HepG2 (cell line): ENCODE measurements at regions not wholly inside any gene's neighbourhood (a gene's known extent, or its start where the extent isn't known, plus 50 kb on each side); places are given as distances from the start of the nearest gene placed in this dataset.

Experiments
- ATAC-seq: fragments of 200-7000 bp; cut with Tn5 transposase; 3 replicates; pipeline ENCODE4 v1.9.1; 2020; ENCODE audit warnings: mild to moderate bottlenecking, moderate library complexity
- BruUV-seq: library from RNA; stranded (reverse); fragments of 400-500 nt; replicated peaks from 2 replicates; lab custom pipeline; 2021; lab: Mats Ljungman, UMichigan
- CTCF ChIA-PET: fragments of 300-600 bp; formaldehyde crosslinking; extraction: SDS; loops from one replicate; lab custom pipeline; 2021; ENCODE audit warnings: low total read pairs, inconsistent platforms, low intra/inter-chr PET ratio; lab: Yijun Ruan, JAX
- POLR2A ChIA-PET: fragments of 350-600 bp; sonication (Branson Sonifier 250); formaldehyde crosslinking; loops from one replicate; lab custom pipeline; 2020; ENCODE audit warnings: antibody characterized with exemption, inconsistent platforms; lab: Yijun Ruan, JAX
- DNase-seq: peaks from one replicate; pipeline ENCODE4 v3.0.0-alpha.2; 2015; ENCODE audit warnings: low spot score
- FAIRE-seq: peaks from 3 replicates; lab custom pipeline; 2011; peaks lifted over from hg19 to GRCh38; lab: Jason Lieb, UNC
- H2AFZ ChIP-seq: one replicate; pipeline ENCODE4 v1.6.1; 2011; ENCODE audit warnings: low read length, inconsistent platforms
- H3K27ac ChIP-seq: fragments of 300-600 bp; 3 replicates; pipeline ENCODE4 v1.8.0; 2011; ENCODE audit warnings: mixed run types, mild to moderate bottlenecking, mixed read lengths, low read length, inconsistent platforms; ENCODE audit not compliant: insufficient read depth; ENCODE audit errors: extremely low read length
- H3K27me3 ChIP-seq, 2 experiments: fragments of 200-600 bp in 1 of 2; 2 replicates in 1 of 2; 3 replicates in 1 of 2; pipeline versions ENCODE4 v1.6.0 to v1.8.0; 2011; ENCODE audit warnings: low read length in 2 of 2, mild to moderate bottlenecking in 2 of 2, moderate library complexity in 2 of 2, inconsistent platforms in 1 of 2; ENCODE audit not compliant: insufficient read depth in 2 of 2, control insufficient read depth in 1 of 2
- H3K36me3 ChIP-seq, 2 experiments: fragments of 200-600 bp in 1 of 2; replicated peaks in 1 of 2; 2 replicates in 1 of 2; 3 replicates in 1 of 2; pipeline versions ENCODE4 v1.5.1 to v1.8.0; 2011; ENCODE audit warnings: low read length in 2 of 2, inconsistent platforms in 1 of 2; ENCODE audit not compliant: insufficient read depth in 2 of 2, control insufficient read depth in 1 of 2
- H3K4me1 ChIP-seq: 2 replicates; pipeline ENCODE4 v1.5.1; 2012; ENCODE audit warnings: low read length, inconsistent platforms; ENCODE audit not compliant: insufficient read depth
- H3K4me2 ChIP-seq: 2 replicates; pipeline ENCODE4 v1.6.0; 2011; ENCODE audit warnings: low read depth, low read length, inconsistent platforms
- H3K4me3 ChIP-seq, 3 experiments: fragments of 200-600 bp in 1 of 3; sonication (generic), shearing (Covaris generic) in 1 of 3; replicated peaks in 1 of 3; 2 replicates each; pipeline ENCODE4 v1.5.1; 2011 to 2016; ENCODE audit warnings: low read length in 3 of 3, inconsistent platforms in 2 of 3, low read depth in 2 of 3, mild to moderate bottlenecking in 2 of 3, control low read depth in 1 of 3, mixed read lengths in 1 of 3; ENCODE audit not compliant: insufficient read depth in 1 of 3
- H3K79me2 ChIP-seq: one replicate; pipeline ENCODE4 v1.6.1; 2011; ENCODE audit warnings: low read length, inconsistent platforms; ENCODE audit not compliant: insufficient read depth
- H3K9ac ChIP-seq: 2 replicates; pipeline ENCODE4 v1.6.0; 2011; ENCODE audit warnings: mild to moderate bottlenecking, low read depth, low read length, inconsistent platforms; ENCODE audit not compliant: insufficient read depth
- H3K9me3 ChIP-seq: 2 replicates; pipeline ENCODE4 v1.5.1; 2012; ENCODE audit warnings: mild to moderate bottlenecking, low read length
- H4K20me1 ChIP-seq: 2 replicates; pipeline ENCODE4 v1.6.0; 2011; ENCODE audit warnings: inconsistent platforms, mild to moderate bottlenecking, low read length, moderate library complexity; ENCODE audit not compliant: insufficient read depth
- HOXA3 ChIP-seq: sonication (generic); formaldehyde crosslinking; IDR thresholded peaks from 2 replicates; pipeline ENCODE4 v1.5.0; 2020; ENCODE audit warnings: missing genetic modification reagents
- JUNB ChIP-seq: sonication (generic); formaldehyde crosslinking; IDR thresholded peaks from 2 replicates; pipeline ENCODE4 v1.8.0; 2022; ENCODE audit warnings: missing genetic modification reagents, mild to moderate bottlenecking, borderline replicate concordance
- PAWR ChIP-seq: sonication (generic); formaldehyde crosslinking; IDR thresholded peaks from 2 replicates; pipeline ENCODE4 v1.4.0; 2020; ENCODE audit warnings: missing genetic modification reagents, mild to moderate bottlenecking, borderline replicate concordance
- SNAPC4 ChIP-seq: sonication (generic); formaldehyde crosslinking; IDR thresholded peaks from 2 replicates; pipeline ENCODE4 v1.4.0; 2020; ENCODE audit warnings: mild to moderate bottlenecking, missing genetic modification reagents
- U2AF2 ChIP-seq: fragments of 200-400 bp; formaldehyde crosslinking; IDR thresholded peaks from 2 replicates; pipeline ENCODE4 v1.6.1; 2017; ENCODE audit warnings: low read depth, mild to moderate bottlenecking, low read length
- ZBTB1 ChIP-seq: sonication (generic); formaldehyde crosslinking; IDR thresholded peaks from 2 replicates; pipeline ENCODE4 v1.4.0; 2020; ENCODE audit warnings: missing genetic modification reagents, borderline replicate concordance
- ZFP62 ChIP-seq: sonication (generic); formaldehyde crosslinking; IDR thresholded peaks from 2 replicates; pipeline ENCODE4 v1.4.0; 2020; ENCODE audit warnings: missing genetic modification reagents
- ZMAT3 ChIP-seq: sonication (generic); formaldehyde crosslinking; conservative IDR thresholded peaks from 2 replicates; pipeline ENCODE4 v1.7.0; 2021; ENCODE audit warnings: missing genetic modification reagents
- ZNF205 ChIP-seq: IDR thresholded peaks from 2 replicates; pipeline ENCODE4 v1.6.1; 2018; ENCODE audit warnings: missing biosample characterization, missing genetic modification reagents
- ZNF33A ChIP-seq: sonication (generic); formaldehyde crosslinking; IDR thresholded peaks from 2 replicates; pipeline ENCODE4 v1.5.1; 2020; ENCODE audit warnings: missing genetic modification reagents, mild to moderate bottlenecking, moderate library complexity, borderline replicate concordance
- ZNF619 ChIP-seq: sonication (generic); formaldehyde crosslinking; IDR thresholded peaks from 2 replicates; pipeline ENCODE4 v1.4.0; 2020; ENCODE audit warnings: mild to moderate bottlenecking, missing genetic modification reagents
- ZNF773 ChIP-seq: sonication (generic); formaldehyde crosslinking; IDR thresholded peaks from 2 replicates; pipeline ENCODE4 v1.4.0; 2020; ENCODE audit warnings: missing genetic modification reagents, borderline replicate concordance
- WGBS: methylation state at CpG from one replicate; pipeline ENCODE4 v1.1.6; 2017; ENCODE audit warnings: low lambda C conversion rate; 5-methylcytosine and 5-hydroxymethylcytosine counted together
- in situ Hi-C: cut with HindIII; loops from 2 replicates; pipeline ENCODE4 v1.10.0; 2017; ENCODE audit warnings: low pct_unique_long_range_greater_than_20kb; ENCODE audit not compliant: extremely low pct_ligation_motif_present
- intact Hi-C: fragments of 100-400 bp; cut with micrococcal nuclease; formaldehyde crosslinking; loops from one replicate; pipeline ENCODE4 v1.10.0; 2022; ENCODE audit not compliant: unreplicated experiment
- TF ChIP-seq, protein P1 (sequence below): sonication (generic); formaldehyde crosslinking; IDR thresholded peaks from 2 replicates; pipeline ENCODE4 v1.8.0; 2022; ENCODE audit warnings: mild to moderate bottlenecking, missing genetic modification reagents; ENCODE audit not compliant: insufficient replicate concordance
- TF ChIP-seq, protein P2 (sequence below): sonication (generic); formaldehyde crosslinking; IDR thresholded peaks from 2 replicates; pipeline ENCODE4 v1.5.1; 2020; ENCODE audit warnings: missing genetic modification reagents, mild to moderate bottlenecking, borderline replicate concordance

DNA sequence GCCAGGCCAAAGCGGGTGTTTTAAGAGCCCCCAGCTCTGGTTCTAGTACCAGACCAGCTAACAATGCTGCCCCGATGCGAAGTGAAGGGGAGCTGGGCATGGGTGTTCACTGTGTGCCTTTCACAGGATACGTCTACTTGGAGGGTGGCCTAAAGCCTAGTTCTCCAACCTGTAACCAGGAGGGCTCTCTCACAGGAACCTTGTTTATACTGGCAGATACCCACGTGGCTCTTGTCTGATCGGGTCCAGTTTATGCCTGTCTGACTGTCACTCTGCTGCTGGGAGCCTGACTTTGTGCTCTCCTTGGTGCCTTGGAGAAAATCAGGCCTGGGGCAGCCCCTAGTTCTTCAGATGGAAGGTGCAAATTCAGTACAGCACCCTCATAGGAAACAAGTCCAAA, 60.2 kb upstream of the RNF144B start (continued):
- TF ChIP-seq SNAPC4 (CRISPR knock-in tag) = no peak
- TF ChIP-seq ZBTB1 = no peak
- TF ChIP-seq, all 625 proteins: peak for 0

GRCh38 chr6:18326001-18326400, 61.1 kb upstream of the RNF144B start:
- no TSS peak for BruUV-seq
- 54% methylated on average over 2 of the region's 2 CpGs for WGBS
- Histone ChIP-seq H3K4me3 (no peak overlapping the region), H3K9ac (no peak overlapping the region), H2AFZ (no peak overlapping the region), H3K79me2 (no peaks in the 10 kb centered on the region), H3K4me1 (no peaks in the 10 kb centered on the region), H3K9me3 (no peaks in the 10 kb centered on the region), H4K20me1 (no peaks in the 10 kb centered on the region), H3K27ac (no peak overlapping the region), H3K4me2 (no peak overlapping the region), H3K36me3 (no peaks in the 10 kb centered on the region), H3K27me3 (no peaks in the 10 kb centered on the region)
- CTCF ChIA-PET = interaction anchor here (5.1 kb wide), 1 partner anchor 178 kb away, joined by 140 read pairs; no protein-coding TSS in a partner anchor
- intact Hi-C loops = no loop called here
- ATAC-seq (no peak), FAIRE-seq (no peak), DNase-seq (no peak)
- in situ Hi-C loops = loop anchor here (5.0 kb wide), 1 partner anchor 176 kb away; no protein-coding TSS in a partner anchor
- POLR2A ChIA-PET = no interaction called here
- TF ChIP-seq ZNF33A (no peak), ZFP62 (CRISPR knock-in tag) (no peak), ZNF205 (no peak), ZMAT3 (CRISPR knock-in tag) (no peak), PAWR (CRISPR knock-in tag) (no peak), JUNB (CRISPR knock-in tag) (no peak), ZNF773 (no peak), ZNF619 (CRISPR knock-in tag) (no peak), U2AF2 (no peak), HOXA3 (CRISPR knock-in tag) (no peak)
- TF ChIP-seq, protein P1, sequence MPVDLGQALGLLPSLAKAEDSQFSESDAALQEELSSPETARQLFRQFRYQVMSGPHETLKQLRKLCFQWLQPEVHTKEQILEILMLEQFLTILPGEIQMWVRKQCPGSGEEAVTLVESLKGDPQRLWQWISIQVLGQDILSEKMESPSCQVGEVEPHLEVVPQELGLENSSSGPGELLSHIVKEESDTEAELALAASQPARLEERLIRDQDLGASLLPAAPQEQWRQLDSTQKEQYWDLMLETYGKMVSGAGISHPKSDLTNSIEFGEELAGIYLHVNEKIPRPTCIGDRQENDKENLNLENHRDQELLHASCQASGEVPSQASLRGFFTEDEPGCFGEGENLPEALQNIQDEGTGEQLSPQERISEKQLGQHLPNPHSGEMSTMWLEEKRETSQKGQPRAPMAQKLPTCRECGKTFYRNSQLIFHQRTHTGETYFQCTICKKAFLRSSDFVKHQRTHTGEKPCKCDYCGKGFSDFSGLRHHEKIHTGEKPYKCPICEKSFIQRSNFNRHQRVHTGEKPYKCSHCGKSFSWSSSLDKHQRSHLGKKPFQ (CRISPR knock-in tag) = no peak
- TF ChIP-seq, protein P2, sequence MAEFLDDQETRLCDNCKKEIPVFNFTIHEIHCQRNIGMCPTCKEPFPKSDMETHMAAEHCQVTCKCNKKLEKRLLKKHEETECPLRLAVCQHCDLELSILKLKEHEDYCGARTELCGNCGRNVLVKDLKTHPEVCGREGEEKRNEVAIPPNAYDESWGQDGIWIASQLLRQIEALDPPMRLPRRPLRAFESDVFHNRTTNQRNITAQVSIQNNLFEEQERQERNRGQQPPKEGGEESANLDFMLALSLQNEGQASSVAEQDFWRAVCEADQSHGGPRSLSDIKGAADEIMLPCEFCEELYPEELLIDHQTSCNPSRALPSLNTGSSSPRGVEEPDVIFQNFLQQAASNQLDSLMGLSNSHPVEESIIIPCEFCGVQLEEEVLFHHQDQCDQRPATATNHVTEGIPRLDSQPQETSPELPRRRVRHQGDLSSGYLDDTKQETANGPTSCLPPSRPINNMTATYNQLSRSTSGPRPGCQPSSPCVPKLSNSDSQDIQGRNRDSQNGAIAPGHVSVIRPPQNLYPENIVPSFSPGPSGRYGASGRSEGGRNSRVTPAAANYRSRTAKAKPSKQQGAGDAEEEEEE = no peak
